ENCODE measurements at regions not wholly inside any gene's neighbourhood (a gene's known extent, or its start where the extent isn't known, plus 50 kb on each side); places are given as distances from the start of the nearest gene placed in this dataset.

DNA sequence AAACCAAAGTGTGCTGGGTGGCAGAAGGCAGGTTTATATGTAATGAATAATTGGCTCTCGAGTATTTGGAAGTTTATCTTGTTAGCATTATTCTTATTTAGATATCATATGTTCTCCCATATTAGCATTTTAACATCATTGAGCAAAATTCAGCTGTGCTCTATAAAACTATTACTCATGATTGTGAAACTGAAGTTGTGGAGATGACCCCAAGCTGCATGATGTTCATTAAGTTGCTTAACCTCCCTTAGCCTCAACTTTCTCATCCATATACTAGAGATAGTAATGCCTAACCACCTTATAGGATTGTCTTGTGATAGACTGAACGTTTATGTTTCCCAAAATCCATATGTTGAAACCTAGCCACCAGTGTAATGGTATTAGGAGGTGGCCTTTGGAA, 346.3 kb downstream of the SATB2 start:
- intact Hi-C loops (cut with micrococcal nuclease) (no loop called here), dilution Hi-C loops (cut with MboI; ENCODE audit: extremely low pct_ligation_motif_present, low sequenced_read_pairs) (no loop called here)
- Histone ChIP-seq H3K9me3 (replicated peaks; ENCODE audit: control insufficient read depth, insufficient read depth, low read length) (no peaks in the 10 kb centered on the region), H3K27me3 (ENCODE audit: control insufficient read depth in 2 of 2, insufficient read depth in 2 of 2, low read length in 2 of 2) (no peaks in the 10 kb centered on the region), H3K9me1 (replicated peaks; ENCODE audit: control insufficient read depth, extremely low read depth, insufficient read depth, low read length) (no peaks in the 10 kb centered on the region), H3K36me3 (ENCODE audit: control insufficient read depth in 2 of 2, extremely low read depth in 1 of 2, insufficient read depth in 2 of 2, low read length in 2 of 2) (no peaks in the 10 kb centered on the region), H3K4me1 (ENCODE audit: control insufficient read depth, extremely low read depth, insufficient read depth, low read length) (no peaks in the 10 kb centered on the region), H3K79me2 (ENCODE audit: control insufficient read depth, insufficient read depth, low read length) (no peaks in the 10 kb centered on the region), H3K4me3 (replicated peaks in 1 of 3; ENCODE audit: insufficient read depth in 1 of 3, low read depth in 1 of 3, low read length in 3 of 3) (no peak overlapping the region), H4K20me1 (replicated peaks; ENCODE audit: control insufficient read depth, extremely low read depth, insufficient read depth, low read length) (no peaks in the 10 kb centered on the region), H3K27ac (ENCODE audit: insufficient read depth, low read depth, low read length) (no peak overlapping the region), H3K9ac (replicated peaks; ENCODE audit: extremely low read depth, insufficient read depth, low read length) (no peak overlapping the region), H2AFZ (ENCODE audit: low read depth, low read length) (no peak overlapping the region), H3K4me2 (ENCODE audit: insufficient read depth, low read length) (no peak overlapping the region)
- ChIA-PET POLR2A (no interaction called here), CTCF (no interaction called here)
- FAIRE-seq, result no peak
- BruUV-seq (replicated peaks), result no TSS peak
- TF ChIP-seq POLR2A (IDR thresholded peaks at IDR 0.05; ENCODE audit: low read depth, low read length) (no peak), FOS (IDR thresholded peaks at IDR 0.05; ENCODE audit: borderline replicate concordance, insufficient read depth, low read length) (no peak), POLR2AphosphoS5 (IDR thresholded peaks at IDR 0.05; ENCODE audit: insufficient read depth, low read depth, low read length) (no peak), EZH2 (IDR thresholded peaks at IDR 0.05; ENCODE audit: borderline replicate concordance, low read depth, low read length, severe bottlenecking) (no peak), MYC (IDR thresholded peaks at IDR 0.05; ENCODE audit: low read depth, low read length) (no peak), GATA2 (IDR thresholded peaks at IDR 0.05; ENCODE audit: insufficient read depth, insufficient read length, low read depth, low read length) (no peak), JUN (IDR thresholded peaks at IDR 0.05; ENCODE audit: borderline replicate concordance, insufficient read depth, insufficient read length, low read depth) (no peak)
- TF ChIP-seq, protein P1, sequence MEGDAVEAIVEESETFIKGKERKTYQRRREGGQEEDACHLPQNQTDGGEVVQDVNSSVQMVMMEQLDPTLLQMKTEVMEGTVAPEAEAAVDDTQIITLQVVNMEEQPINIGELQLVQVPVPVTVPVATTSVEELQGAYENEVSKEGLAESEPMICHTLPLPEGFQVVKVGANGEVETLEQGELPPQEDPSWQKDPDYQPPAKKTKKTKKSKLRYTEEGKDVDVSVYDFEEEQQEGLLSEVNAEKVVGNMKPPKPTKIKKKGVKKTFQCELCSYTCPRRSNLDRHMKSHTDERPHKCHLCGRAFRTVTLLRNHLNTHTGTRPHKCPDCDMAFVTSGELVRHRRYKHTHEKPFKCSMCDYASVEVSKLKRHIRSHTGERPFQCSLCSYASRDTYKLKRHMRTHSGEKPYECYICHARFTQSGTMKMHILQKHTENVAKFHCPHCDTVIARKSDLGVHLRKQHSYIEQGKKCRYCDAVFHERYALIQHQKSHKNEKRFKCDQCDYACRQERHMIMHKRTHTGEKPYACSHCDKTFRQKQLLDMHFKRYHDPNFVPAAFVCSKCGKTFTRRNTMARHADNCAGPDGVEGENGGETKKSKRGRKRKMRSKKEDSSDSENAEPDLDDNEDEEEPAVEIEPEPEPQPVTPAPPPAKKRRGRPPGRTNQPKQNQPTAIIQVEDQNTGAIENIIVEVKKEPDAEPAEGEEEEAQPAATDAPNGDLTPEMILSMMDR (IDR thresholded peaks at IDR 0.05; ENCODE audit: extremely low read depth in 1 of 2, insufficient read depth in 1 of 2, low read depth in 1 of 2, low read length in 2 of 2), result no peak
- TF ChIP-seq, protein P2, sequence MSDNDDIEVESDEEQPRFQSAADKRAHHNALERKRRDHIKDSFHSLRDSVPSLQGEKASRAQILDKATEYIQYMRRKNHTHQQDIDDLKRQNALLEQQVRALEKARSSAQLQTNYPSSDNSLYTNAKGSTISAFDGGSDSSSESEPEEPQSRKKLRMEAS (IDR thresholded peaks at IDR 0.05; ENCODE audit: insufficient read depth, insufficient read length), result no peak
- DNase-seq (ENCODE audit: low read depth, low spot score), result no peak
